HG03432 (cell line): ENCODE measurements at regions not wholly inside any gene's neighbourhood (a gene's known extent, or its start where the extent isn't known, plus 50 kb on each side); places are given as distances from the start of the nearest gene placed in this dataset.

Experiments
- ATAC-seq: cut with Tn5 transposase; IDR thresholded peaks from one replicate; pipeline ENCODE4 v1.9.1; 2021; ENCODE audit warnings: mild to moderate bottlenecking, moderate library complexity; ENCODE audit not compliant: unreplicated experiment

DNA sequence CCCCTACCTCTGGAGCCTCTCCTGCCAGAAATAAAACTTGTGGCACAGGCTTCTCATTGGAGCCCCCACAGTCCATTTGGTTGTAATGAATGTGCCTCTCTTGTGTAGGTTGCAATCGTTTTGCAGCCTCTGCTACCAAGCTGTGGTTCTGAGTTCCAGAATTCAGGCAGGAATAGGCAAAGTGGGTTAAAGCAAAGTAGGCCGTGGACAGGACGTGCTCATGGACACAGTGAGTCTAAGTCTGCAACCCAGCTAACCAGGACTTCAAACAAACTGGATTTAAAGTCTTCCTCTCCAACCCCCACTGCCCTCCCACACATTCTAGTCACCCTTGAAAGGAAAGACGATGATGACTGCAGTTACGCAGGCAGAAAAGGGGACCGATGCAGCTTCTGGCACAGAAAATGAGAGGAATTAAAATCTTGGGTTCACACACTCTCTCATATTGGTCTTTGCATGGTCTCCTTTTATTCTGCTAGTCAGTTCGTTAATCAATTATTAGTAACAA, 260.0 kb downstream of the PIK3R1 start:
- no peak for ATAC-seq

DNA sequence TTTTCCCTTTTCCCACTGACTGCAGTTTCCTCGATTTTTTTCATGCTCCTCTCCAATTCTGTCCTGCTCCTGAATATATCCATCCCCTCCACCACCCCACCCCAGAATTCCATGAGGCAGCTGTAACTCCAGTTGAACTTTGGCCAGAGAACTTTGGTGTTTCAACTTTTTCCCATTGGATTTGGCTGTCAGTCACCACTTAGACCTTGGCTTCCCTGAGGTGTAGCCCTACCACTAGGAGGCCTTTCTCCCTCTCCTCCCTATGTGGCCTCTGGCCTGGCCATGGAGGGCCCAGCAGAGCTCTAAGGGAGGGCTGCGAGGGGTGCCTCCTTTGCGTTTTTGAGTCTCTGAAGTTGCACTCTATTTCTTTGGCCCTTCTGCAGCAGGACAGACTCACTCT, 261.3 kb downstream of the PIK3R1 start:
- no peak for ATAC-seq

DNA sequence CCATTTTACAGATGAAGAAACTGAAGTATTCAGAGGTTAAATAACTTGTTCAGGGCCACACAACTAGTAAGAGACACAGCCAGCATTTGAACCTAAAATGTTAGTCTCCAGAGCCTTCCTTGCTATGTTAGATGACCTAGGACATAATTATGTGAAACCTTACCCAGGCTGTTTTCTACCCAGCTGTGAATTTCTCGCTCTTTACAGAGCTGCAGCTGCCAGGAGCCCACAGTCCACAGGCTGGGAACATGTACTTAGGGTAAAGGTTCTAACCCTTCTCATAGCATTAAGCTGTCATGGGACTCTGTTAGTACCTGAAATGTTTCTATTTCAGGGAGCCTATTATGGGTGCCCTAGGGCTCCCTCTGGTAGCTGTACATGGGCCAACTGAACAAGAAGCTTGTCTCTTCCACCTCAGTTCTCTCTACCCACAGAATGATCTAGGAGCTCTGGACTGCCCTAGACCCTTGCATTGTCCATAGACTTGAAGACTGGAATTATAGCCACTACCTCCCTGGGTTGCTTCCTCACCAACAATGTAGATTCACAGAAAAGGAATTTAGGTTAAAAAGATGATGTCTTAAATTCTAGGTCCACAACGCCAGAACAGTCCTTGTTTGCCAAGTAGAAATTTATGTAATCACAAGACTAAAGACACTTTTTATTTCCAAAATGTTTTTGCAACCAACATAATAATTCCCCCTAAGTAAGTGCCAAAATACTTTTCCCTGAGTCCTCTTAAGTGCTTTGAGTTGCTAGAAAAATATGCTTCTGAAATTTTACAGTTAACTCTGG, 262.9 kb downstream of the PIK3R1 start:
- no peak for ATAC-seq

DNA sequence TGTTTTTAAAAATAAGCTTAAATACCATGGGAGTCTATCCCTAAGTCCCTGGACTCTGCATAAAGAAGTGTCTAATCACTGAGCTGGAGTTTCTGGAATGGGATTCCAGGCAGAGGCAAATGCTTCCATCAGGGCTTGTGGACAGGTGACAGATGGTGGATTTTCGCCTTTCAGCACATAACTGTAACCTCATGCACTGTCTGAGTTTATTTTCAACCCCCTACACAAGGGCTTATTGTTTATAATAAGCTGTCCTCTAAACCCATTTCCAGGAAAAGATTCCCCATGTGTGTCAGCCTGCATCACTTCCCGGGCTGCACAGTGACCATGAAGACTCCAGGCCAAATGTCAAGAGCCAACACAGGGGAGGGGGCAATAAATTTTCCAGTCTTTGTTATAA, 264.0 kb downstream of the PIK3R1 start:
- ATAC-seq = no peak

DNA sequence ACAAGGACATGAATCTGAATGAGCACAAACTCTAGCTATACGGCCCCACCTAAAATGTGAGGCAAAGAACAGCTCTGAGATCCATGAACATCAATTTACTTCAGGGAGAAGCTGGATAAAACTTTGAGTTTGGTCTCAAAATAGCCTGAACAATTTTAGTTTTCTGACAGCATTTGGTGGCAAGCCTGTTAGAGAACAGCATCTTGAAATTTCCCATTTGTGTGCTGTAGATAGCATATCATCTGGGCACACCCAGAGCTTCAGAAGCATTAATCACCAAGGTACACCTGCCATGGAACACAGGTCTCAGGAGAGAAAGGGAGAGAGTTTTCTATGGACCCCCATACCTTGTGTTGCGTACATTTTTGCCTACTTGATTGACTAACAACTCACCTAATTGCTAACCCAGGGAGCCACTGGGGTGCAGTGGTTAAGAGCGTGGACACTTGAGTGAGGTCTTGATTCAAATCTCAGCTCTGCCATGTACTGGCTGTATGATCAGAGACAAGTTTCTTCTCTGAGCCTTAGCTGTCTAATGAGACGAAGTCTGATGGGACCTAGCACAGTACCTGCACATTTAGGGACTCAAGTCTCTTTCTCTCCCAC, 264.9 kb downstream of the PIK3R1 start:
- ATAC-seq = no peak

DNA sequence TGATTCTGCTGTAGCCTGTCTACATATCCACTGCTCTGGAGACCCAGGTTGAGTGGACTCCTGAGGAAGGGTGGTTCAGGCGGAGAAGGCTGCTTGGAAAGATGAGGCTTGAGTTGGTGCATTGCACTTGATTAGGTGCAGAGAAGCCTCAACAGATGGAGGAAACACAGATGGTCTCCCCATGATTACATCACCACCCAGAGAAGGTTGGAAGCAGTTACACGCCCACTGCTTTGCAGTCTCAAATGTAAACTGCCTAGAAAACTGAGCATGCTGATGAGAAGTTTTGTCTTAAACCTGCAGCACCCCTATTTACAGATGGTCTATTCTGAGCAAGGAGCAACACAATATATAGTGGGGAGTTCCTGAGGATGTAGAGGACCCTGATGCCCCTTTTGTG, 266.6 kb downstream of the PIK3R1 start:
- no peak for ATAC-seq

DNA sequence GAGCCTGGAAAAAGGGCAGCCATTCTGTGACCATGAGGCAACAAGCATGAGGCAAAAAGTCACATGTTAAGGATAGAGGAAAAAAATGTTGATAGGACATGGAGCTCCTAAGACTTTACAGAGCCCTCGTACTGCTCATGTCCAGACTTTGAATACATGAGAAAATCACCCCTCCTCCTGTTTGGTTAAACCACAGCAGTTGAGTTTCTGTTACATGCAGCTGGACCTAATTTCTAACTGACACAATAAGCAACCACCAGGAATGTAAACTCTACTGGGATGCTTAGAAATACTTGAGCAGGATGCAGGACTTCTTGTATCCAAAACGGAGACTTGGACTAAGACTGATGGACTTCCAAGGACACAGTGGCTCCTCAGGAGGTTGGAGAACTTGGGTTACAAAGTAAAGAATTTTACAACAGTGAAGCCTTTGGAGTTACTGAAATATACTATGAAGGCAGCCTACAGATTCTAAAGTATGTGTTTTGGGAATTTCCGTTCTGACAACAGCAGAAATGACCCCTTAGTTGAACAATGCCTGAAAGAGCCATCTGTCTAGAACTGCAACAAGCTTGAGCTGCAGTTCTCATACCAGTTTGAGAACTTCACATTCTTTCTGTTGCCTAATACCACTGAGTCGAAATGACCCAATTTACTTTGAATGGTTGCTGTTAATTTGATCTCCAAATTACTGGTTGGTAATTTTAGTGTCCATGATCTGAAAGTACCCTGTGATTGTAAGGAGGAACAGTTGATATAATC, 268.9 kb downstream of the PIK3R1 start:
- no peak for ATAC-seq

DNA sequence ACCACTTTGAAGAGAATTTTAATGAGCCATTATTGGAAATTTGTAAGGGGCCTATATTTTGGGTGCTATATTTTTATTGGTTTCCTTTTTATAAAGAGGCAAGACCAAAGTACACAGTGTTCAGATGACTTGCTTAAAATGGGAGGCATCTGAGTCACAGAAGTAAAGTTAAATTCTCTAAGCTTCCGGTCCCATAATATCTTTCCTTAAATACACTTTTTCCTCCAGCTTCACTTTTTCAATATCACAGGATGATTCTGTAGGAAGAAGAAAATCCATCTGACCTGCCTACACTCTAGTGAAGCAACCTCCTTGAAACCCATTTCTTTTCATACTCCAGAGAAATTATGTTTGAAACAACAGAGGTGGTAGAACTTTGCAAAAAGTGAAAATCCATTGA, 274.0 kb downstream of the PIK3R1 start:
- ATAC-seq = no peak

DNA sequence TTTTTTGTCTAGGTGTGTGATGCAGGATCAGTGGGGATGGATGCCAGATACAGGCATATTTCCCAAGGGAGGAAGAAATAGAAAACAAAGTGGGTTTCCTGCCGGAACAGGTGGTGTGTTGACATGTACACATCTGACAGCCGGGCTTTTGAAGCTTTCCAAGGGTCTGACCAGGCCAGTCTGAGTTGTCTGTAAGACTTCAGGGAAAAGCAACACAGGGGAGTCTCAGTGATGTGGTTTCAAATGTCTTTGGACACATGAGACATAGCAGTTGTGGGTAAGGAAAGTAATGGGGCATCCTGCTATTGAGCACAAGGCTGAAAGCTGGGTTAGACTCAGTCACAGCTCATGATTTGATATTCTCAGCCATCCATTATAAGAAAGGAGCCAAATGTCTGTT, 274.9 kb downstream of the PIK3R1 start:
- ATAC-seq = no peak

DNA sequence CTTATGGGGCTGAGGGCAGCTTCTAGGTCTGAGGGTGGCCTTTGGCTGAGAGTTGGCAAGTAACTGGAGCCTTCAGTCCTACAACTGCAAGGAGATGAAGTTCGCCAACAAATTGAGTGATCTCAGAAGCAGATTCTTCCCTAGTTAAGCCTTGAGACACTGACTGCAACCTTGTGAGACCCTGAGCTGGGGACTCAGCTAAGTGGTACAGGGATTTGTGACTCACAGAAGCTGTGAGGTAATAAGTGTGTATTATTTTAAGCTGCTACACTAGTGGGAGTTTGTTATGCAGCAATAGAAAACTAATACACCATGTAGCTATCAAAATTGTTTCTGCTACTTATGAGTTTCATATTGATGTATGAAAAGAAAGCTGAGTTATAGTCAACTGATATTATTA, 279.2 kb downstream of the PIK3R1 start:
- no peak for ATAC-seq

DNA sequence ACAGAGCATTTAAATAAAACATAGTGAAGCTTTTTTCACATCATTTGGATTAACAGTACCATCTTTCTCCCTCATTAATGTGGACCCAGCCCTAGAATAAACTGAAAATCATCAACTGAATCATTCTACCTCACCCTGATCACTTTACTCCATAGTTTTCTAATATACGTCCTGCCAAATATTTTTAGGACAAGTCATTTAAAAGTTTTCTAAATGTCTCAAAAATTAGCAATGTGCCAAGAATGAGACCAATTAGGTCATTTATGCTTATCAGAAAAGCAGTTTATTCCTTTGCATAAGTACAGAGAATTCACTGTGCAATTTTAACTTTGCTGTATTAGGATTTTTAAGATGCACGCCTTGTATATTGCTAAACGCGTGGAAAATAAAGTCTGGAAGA, 284.4 kb downstream of the PIK3R1 start:
- no peak for ATAC-seq

DNA sequence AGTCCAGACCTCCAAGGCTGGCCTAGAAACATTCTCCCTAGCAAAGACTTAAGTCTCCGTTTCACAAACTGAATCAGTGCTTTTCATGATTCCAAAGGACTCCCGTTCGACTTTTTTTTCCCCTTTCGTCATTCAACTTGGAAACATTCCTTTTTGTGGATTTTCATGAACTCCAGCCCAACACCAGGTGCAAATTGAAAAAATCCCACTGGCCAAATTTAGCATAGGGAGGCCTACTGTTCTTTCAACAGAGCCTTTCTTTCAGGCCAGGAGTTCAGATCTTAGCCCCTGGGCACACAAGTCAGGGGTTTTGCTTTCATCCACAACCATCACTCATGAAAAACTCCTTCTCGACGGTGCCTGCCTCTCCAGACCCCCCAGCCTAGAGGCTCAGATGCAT, 285.3 kb downstream of the PIK3R1 start:
- ATAC-seq = no peak

DNA sequence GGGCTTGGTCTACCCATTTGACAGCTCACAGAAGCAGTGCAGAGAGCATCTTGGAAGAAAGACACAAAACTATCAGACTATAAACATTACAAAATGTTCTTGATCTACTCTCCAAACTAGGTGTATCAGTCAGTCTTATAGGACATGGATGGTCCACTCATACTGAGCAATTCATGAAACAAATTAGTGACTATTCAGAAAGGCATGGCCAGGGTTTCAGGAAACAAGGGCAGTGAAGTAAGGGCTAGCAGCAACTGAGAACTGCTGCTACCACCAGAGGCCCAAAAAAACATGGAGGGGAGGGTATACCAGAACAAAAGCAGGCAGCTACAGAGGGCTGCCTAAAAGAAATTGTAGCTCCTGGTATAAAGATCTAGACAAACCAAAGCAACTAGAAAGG, 287.0 kb downstream of the PIK3R1 start:
- no peak for ATAC-seq

DNA sequence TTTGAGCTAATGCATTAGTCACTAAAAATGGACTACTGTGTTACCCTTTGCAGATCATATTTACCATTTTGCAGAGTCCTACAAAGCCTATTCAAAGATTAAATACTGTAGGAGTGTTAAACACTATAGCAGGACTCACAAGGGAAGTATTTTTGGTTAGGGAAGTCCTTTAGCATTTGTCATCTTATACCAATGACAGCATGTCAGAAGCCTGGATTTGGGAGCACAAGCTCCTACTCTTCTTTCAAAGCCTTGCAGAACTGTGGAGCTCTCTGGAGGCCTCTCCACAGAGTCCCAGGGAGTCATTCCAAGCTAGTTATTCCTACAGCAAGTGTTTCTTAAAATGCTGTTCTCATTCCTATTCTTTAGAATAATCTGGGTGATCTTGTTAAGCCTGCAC, 288.8 kb downstream of the PIK3R1 start:
- ATAC-seq = no peak

DNA sequence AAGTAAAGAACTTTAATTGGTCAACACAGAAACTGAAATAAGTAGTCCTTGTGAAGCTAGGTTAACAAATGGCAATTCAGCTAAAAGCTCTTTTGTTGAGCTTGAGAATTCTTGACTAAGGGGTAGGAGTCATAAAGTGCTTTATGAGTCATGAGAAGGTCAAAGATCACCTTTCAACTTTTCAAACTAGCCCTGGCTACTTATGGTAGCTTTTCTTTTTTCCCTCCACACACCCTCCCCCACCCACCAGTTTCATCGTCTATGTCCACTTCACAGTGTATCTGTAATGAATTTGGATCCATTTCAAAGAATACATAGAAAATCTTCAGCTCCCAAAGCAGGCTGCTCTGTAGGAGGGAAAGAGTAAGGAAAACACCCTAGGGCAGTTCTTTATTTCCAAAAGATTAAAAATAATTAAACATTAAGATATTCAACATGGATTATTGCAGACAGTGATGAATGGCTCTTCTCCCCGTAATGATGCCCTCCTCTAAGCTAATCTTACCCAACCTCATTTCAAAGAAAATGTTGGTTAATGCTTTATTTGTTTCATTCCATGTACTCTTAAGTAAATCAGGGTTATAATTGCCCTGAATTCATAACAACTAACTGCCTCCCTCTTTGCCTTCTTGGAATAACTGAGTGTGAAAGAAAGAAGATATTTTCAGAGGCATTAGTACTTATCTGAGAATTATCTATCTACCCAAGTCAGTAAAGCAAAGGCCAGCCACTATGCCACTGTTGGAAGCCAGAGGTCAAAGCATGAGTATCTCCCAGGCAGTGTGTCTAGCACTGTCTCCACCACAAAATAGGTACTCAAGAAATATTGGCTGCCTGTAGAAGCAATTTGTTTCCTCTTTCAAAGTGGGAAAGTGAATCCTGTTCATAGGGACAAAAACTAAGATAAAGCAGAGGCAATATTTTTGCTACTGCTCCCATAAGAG, 290.6 kb downstream of the PIK3R1 start:
- ATAC-seq = no peak

DNA sequence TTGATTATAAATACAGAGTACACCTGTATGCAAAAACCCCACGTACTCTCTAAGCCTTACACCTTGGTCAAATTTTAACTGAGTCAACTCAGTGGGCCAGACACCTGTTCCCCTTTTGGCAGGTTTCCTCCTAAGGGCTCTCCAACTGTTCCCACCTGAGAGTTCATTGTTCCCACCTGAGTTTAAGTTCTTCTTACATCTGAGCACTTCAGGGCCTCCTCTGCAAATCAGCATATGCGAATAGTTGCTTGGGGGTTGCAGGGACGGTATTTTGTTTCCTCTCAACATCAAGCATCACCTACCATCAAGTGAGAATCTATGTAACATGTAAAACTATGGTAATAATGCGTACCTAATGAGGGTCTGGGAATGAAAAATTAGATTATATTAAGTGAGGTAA, 300.0 kb downstream of the PIK3R1 start:
- no peak for ATAC-seq

DNA sequence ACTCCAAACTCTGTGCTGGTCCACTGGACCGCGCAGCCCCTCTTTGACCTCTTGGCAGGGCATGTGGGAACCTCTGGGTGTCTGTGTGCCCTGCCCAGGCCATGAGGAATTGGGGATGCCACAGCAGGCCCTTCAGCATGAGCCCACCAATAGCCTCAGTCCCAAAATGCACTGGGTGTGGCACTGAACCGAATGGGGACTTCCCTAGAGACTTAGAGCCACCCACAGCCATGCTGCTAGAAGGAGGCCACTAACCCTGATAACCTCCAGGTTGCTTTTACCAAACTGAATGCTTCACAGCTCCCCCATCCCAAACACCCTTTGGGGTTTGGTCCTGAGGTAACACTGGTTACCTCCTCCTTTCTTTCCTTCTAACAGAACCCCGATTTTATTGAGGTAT, 302.7 kb downstream of the PIK3R1 start:
- no peak for ATAC-seq

DNA sequence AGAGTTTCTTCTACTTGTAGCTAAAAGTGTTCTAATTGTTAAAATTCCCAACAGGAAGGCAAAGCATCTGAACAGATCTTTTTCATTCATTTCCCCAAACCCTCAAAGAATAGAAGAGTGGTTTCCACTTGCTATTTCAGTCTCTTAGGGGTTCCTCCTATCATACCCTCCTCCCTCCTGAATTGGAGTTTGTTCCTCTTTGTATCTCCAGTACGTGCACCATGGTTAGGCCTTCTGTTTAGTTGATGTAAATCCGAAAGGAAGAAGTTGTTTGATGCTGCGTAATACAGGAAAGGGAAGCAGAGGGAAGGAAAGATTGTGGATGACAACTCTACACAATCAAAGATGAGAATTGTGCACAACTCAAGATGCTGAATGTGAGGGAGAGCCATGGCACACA, 303.6 kb downstream of the PIK3R1 start:
- ATAC-seq = no peak

DNA sequence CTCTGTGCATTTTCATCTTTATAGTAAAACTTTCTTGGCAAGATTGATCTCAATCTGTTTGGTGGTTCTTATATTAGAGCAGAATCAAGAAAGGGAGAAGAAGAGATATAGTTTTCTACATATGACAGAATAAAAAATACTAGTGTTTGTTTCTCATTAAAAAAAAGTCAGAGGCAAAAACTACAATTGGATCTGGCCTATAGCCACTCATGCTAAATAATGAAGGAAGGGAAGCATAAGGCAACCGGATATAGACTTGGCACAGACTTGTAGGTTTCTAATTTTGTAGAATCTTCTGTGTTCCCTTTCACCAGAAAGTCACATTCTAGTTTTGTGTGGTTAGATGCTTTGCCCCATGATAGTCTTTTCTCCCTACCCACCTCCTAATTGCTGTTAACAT, 306.2 kb downstream of the PIK3R1 start:
- ATAC-seq = no peak

DNA sequence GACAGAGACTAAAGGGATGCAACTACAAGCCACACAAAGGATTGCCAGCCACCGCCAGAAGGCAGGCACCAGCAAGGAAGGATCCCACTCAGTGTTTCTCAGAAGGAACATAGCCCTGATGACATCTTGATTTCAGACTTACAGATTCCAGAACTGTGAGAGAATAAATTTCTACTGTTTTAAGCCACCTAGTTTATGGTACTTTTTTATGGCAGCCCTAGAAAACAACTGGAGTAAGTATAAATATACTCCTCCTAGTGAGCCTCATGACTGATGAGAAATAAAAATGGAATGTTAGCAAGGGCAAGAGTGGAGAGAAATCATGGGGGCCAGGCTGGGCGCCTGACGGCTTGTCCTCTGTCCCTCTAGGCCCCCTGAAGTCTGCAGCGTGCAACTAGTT, 307.3 kb downstream of the PIK3R1 start:
- no peak for ATAC-seq

DNA sequence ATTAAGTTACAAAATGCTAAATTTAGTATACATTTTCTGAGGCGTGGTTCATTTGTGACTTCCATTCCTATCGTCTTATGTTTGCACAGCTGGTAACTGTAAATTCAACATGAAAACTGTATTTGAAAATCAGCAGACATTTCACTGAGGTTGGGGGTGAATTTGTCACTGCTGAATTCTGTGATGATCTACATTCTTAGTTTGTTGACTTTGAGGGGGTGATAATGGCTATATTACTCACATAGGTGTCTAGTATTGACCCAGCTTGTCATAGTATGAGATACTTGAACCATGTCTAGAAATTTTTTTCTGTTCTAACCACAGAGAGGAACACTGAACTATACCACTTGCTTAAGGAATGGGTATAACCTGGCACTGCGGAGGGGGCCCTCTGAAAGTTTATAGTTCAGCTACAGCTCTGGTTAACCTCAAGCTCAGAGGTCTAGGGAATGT, 313.3 kb downstream of the PIK3R1 start:
- ATAC-seq = no peak
